ENCODE measurements at regions not wholly inside any gene's neighbourhood (a gene's known extent, or its start where the extent isn't known, plus 50 kb on each side); places are given as distances from the start of the nearest gene placed in this dataset.

- TF ChIP-seq CTCF (IDR thresholded peaks at IDR 0.05; ENCODE audit: poor library complexity) = no peak
- no peak for TF ChIP-seq EZH2 (IDR thresholded peaks at IDR 0.05; ENCODE audit: borderline replicate concordance)
- no peak for TF ChIP-seq EZH2phosphoT487 (IDR thresholded peaks at IDR 0.05; ENCODE audit: low read depth, severe bottlenecking, unreplicated experiment)
Measured at GRCh38 chr5:13143214-13143613, 801.3 kb downstream of the DNAH5 start.

Data from hepatocyte (in vitro differentiated cells).